ENCODE measurements at regions not wholly inside any gene's neighbourhood (a gene's known extent, or its start where the extent isn't known, plus 50 kb on each side); places are given as distances from the start of the nearest gene placed in this dataset.

- no peak for TF ChIP-seq CTCF (IDR thresholded peaks at IDR 0.05)
- no peak for TF ChIP-seq POLR2A (IDR thresholded peaks at IDR 0.05)
- no peak for TF ChIP-seq EP300 (IDR thresholded peaks at IDR 0.05)
- no peak for TF ChIP-seq POLR2AphosphoS5 (IDR thresholded peaks at IDR 0.05)
These were observed 304.0 kb upstream of the REG3G start for GRCh38 chr2:78721355-78722033.

All from sigmoid colon (tissue), 4 donors.